Hematopoietic multipotent progenitor cell treated with erythropoietin and hydrocortisone succinate and interleukin-3 and kit ligand, for 8 days (in vitro differentiated cells): ENCODE measurements at regions not wholly inside any gene's neighbourhood (a gene's known extent, or its start where the extent isn't known, plus 50 kb on each side); places are given as distances from the start of the nearest gene placed in this dataset.

Experiments
- DNase-seq: peaks from one replicate; pipeline ENCODE4 v3.0.0-alpha.2; 2015

GRCh38 chr2:107407017-107407416, 419.7 kb upstream of the RGPD4 start:
- DNase-seq: no peak

GRCh38 chr2:107407974-107408373, 418.7 kb upstream of the RGPD4 start:
- no peak for DNase-seq

GRCh38 chr2:107411267-107411666, 415.4 kb upstream of the RGPD4 start:
- DNase-seq: no peak

- DNase-seq: no peak
Measured at GRCh38 chr2:107412209-107412904, 414.3 kb upstream of the RGPD4 start.

GRCh38 chr2:107412981-107413380, 413.7 kb upstream of the RGPD4 start:
- no peak for DNase-seq

GRCh38 chr2:107414376-107414775, 412.3 kb upstream of the RGPD4 start:
- DNase-seq: no peak

- DNase-seq: no peak
Measured at GRCh38 chr2:107418708-107419107, 408.0 kb upstream of the RGPD4 start.

- DNase-seq: no peak
Measured at GRCh38 chr2:107419191-107419590, 407.5 kb upstream of the RGPD4 start.

GRCh38 chr2:107428781-107429180, 397.9 kb upstream of the RGPD4 start:
- no peak for DNase-seq

- DNase-seq: no peak
Measured at GRCh38 chr2:107430006-107430405, 396.7 kb upstream of the RGPD4 start.

- DNase-seq: no peak
Measured at GRCh38 chr2:107430596-107431266, 396.0 kb upstream of the RGPD4 start.

- DNase-seq: no peak
Measured at GRCh38 chr2:107436281-107436680, 390.4 kb upstream of the RGPD4 start.

- DNase-seq: no peak
Measured at GRCh38 chr2:107437265-107437664, 389.4 kb upstream of the RGPD4 start.

- DNase-seq: no peak
Measured at GRCh38 chr2:107437807-107438206, 388.9 kb upstream of the RGPD4 start.

GRCh38 chr2:107448160-107448559, 378.5 kb upstream of the RGPD4 start:
- DNase-seq: no peak

GRCh38 chr2:107461301-107461700, 365.4 kb upstream of the RGPD4 start:
- no peak for DNase-seq

GRCh38 chr2:107462181-107462580, 364.5 kb upstream of the RGPD4 start:
- no peak for DNase-seq

GRCh38 chr2:107466241-107466640, 360.5 kb upstream of the RGPD4 start:
- no peak for DNase-seq

GRCh38 chr2:107466984-107467773, 359.5 kb upstream of the RGPD4 start:
- DNase-seq: no peak

- no peak for DNase-seq
Measured at GRCh38 chr2:107469437-107469995, 357.2 kb upstream of the RGPD4 start.

GRCh38 chr2:107473150-107473549, 353.5 kb upstream of the RGPD4 start:
- no peak for DNase-seq

GRCh38 chr2:107475859-107476258, 350.8 kb upstream of the RGPD4 start:
- DNase-seq: no peak

- no peak for DNase-seq
Measured at GRCh38 chr2:107502539-107502938, 324.2 kb upstream of the RGPD4 start.
